ENCODE measurements at regions not wholly inside any gene's neighbourhood (a gene's known extent, or its start where the extent isn't known, plus 50 kb on each side); places are given as distances from the start of the nearest gene placed in this dataset.

- TF ChIP-seq CTCF (IDR thresholded peaks at IDR 0.05; ENCODE audit: low read depth, low read length, poor library complexity, severe bottlenecking) (no peak), EZH2phosphoT487 (IDR thresholded peaks at IDR 0.05; ENCODE audit: borderline replicate concordance, low read length) (no peak)
Measured at GRCh38 chr2:12305931-12306330, 410.8 kb upstream of the TRIB2 start.
